Transverse colon (tissue), 3 donors: ENCODE measurements at regions not wholly inside any gene's neighbourhood (a gene's known extent, or its start where the extent isn't known, plus 50 kb on each side); places are given as distances from the start of the nearest gene placed in this dataset.

ENCODE experiments used
- EP300 ChIP-seq: sonication (generic); formaldehyde crosslinking; IDR thresholded peaks from one replicate; pipeline ENCODE4 v1.6.1; 2017; ENCODE audit warnings: antibody characterized with exemption, low read depth
- POLR2AphosphoS5 ChIP-seq, 3 donors: sonication (generic); formaldehyde crosslinking; IDR thresholded peaks; one replicate each; pipeline ENCODE4 v1.6.1; 2016; ENCODE audit warnings: antibody characterized with exemption in 3 of 3

GRCh38 chr6:130682066-130682465 lies 145.1 kb upstream of the SMLR1 start:
- no peak for TF ChIP-seq EP300
- TF ChIP-seq POLR2AphosphoS5 (IDR thresholded peaks at IDR 0.05) = no peak
